VCaP (cell line): ENCODE measurements at regions not wholly inside any gene's neighbourhood (a gene's known extent, or its start where the extent isn't known, plus 50 kb on each side); places are given as distances from the start of the nearest gene placed in this dataset.

Source experiments
- H3K27ac ChIP-seq: fragments of 450-650 bp; 2 replicates; pipeline ENCODE4 v1.5.1; 2017
- TF ChIP-seq, protein P1 (sequence below): fragments of 450-650 bp; conservative IDR thresholded peaks from 2 replicates; pipeline ENCODE4 v1.5.1; 2017; ENCODE audit warnings: mild to moderate bottlenecking, moderate library complexity

DNA sequence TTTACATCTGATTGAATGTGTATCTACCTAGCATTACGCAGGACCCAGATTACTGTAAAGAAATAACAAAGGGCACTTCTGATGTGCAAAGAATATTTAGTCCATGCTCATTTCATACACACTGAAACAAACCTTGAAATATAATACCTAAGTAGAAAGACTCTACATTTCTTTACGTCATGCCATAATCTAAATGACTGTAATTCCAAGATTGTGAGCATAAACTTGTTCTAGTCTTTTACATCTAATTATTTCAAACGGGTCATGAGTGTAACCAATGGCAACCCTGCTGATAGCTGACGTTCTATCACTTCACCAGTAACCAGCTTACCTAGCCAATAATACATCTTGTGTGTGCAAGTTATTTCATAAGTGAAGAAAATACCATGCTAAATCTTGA is 433.8 kb downstream of the PRKD1 start:
- no peak overlapping the region for H3K27ac ChIP-seq
- TF ChIP-seq, protein P1, sequence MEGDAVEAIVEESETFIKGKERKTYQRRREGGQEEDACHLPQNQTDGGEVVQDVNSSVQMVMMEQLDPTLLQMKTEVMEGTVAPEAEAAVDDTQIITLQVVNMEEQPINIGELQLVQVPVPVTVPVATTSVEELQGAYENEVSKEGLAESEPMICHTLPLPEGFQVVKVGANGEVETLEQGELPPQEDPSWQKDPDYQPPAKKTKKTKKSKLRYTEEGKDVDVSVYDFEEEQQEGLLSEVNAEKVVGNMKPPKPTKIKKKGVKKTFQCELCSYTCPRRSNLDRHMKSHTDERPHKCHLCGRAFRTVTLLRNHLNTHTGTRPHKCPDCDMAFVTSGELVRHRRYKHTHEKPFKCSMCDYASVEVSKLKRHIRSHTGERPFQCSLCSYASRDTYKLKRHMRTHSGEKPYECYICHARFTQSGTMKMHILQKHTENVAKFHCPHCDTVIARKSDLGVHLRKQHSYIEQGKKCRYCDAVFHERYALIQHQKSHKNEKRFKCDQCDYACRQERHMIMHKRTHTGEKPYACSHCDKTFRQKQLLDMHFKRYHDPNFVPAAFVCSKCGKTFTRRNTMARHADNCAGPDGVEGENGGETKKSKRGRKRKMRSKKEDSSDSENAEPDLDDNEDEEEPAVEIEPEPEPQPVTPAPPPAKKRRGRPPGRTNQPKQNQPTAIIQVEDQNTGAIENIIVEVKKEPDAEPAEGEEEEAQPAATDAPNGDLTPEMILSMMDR = no peak

DNA sequence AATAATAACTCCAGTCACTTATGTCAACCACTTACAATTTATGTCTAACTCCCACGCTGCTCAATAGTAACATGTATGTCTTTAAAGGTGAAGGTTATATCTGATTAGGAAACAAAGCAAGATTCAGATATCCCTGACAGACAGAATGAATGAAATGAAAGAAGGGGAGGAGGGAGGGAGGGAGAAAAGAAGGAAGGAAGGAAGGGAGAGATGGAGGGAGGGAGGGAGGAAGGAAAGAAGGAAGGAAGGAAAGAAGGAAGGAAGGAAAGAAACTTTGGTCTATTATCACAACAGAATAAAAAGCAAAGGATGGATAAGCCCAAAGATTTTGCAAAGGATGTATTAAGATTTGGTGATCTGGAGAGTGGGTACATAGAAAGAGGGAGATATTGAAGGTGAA is 433.3 kb downstream of the PRKD1 start:
- TF ChIP-seq, protein P1 = no peak
- no peak overlapping the region for H3K27ac ChIP-seq

- H3K27ac ChIP-seq = no peak overlapping the region
- TF ChIP-seq, protein P1 = no peak
Measured at GRCh38 chr14:29503903-29504302, 423.7 kb downstream of the PRKD1 start.

- TF ChIP-seq, protein P1 = peak; percentile 71
- H3K27ac ChIP-seq = no peak overlapping the region
Measured at GRCh38 chr14:29518335-29518734, 409.3 kb downstream of the PRKD1 start.

DNA sequence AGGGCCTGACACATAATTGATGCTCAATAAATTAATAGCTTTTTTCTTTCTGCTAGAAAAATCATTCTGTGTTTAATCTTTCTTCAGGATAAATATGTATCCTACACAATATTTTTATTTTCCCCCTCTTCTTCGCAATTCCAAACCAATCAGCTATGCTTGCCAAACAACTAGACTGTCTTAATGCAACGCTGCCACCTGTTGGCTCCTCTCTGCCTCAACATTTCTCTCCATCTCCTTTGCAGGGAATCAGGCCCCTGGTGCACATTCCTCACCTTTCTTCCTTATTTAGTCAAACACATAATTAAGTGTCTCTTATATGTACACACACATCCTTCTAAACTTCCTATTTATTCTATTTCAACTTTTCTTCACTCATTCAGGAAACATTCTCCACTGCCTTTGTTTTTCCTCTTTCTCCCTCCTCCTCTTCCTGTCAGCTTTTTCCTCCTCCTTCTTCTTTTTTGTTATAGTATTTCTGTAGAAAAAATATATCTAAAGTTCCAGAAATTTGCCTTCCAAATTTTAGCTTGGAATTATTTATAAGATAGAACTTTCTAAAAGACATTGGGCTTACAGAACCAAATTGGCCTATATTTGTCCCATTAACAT is 406.0 kb downstream of the PRKD1 start:
- TF ChIP-seq, protein P1 = peak; percentile 65

More for the DNA sequence above, 406.0 kb downstream of the PRKD1 start:
- no peak overlapping the region for H3K27ac ChIP-seq
